SK-N-SH (cell line): ENCODE measurements at regions not wholly inside any gene's neighbourhood (a gene's known extent, or its start where the extent isn't known, plus 50 kb on each side); places are given as distances from the start of the nearest gene placed in this dataset.
"Not testable (repeated sequence)": the region's sequence is repeated elsewhere in the genome, so short reads cannot be mapped to it uniquely, and the experiment has no call there.

Source experiments
- CTCF ChIA-PET: fragments of 300-600, 350-600 bp; formaldehyde crosslinking; extraction: SDS; loops from one replicate; lab custom pipeline; 2021; lab: Yijun Ruan, JAX
- POLR2A ChIA-PET: fragments of 350-600 bp; sonication (Branson Sonifier 250); formaldehyde crosslinking; extraction: SDS; loops from one replicate; lab custom pipeline; 2020; ENCODE audit warnings: antibody characterized with exemption, inconsistent platforms; lab: Yijun Ruan, JAX
- DNase-seq: peaks from one replicate; pipeline ENCODE4 v3.0.0; 2012
- H2AFZ ChIP-seq: fragments of 200-600 bp; sonication (generic); 2 replicates; pipeline ENCODE4 v1.8.1; 2016; ENCODE audit warnings: antibody characterized with exemption, mild to moderate bottlenecking, low read depth
- H3F3A ChIP-seq: fragments of 200-600 bp; sonication (generic); replicated peaks from 2 replicates; pipeline ENCODE3; 2016; ENCODE audit warnings: antibody characterized with exemption, mild to moderate bottlenecking; ENCODE audit not compliant: insufficient read depth
- H3K27ac ChIP-seq, 2 experiments: fragments of 200-500 bp in 1 of 2; fragments of 200-600 bp in 1 of 2; sonication (Bioruptor generic) in 1 of 2; sonication (generic), shearing (Covaris generic) in 1 of 2; 2 replicates each; pipeline versions ENCODE4 v1.5.1 to v1.6.1; 2014 to 2016; ENCODE audit warnings: low read depth in 2 of 2, inconsistent platforms in 1 of 2, low read length in 1 of 2, mild to moderate bottlenecking in 1 of 2, mixed read lengths in 1 of 2
- H3K27me3 ChIP-seq: fragments of 200-600 bp; sonication (generic), shearing (Covaris generic); 2 replicates; pipeline ENCODE4 v1.6.1; 2016; ENCODE audit warnings: mixed run types; ENCODE audit not compliant: insufficient read depth
- H3K36me3 ChIP-seq, 2 experiments: fragments of 200-500 bp in 1 of 2; fragments of 200-600 bp in 1 of 2; sonication (Bioruptor generic) in 1 of 2; sonication (generic) in 1 of 2; replicated peaks in 1 of 2; 2 replicates each; pipeline versions ENCODE3 to v1.5.1; 2014 to 2016; ENCODE audit warnings: low read length in 1 of 2, mild to moderate bottlenecking in 1 of 2; ENCODE audit not compliant: insufficient read depth in 2 of 2, control insufficient read depth in 1 of 2
- H3K4me1 ChIP-seq, 2 experiments: fragments of 200-500 bp in 1 of 2; fragments of 200-600 bp in 1 of 2; sonication (Bioruptor generic) in 1 of 2; sonication (generic), shearing (Covaris generic) in 1 of 2; 2 replicates each; pipeline versions ENCODE4 v1.5.1 to v1.6.1; 2014 to 2016; ENCODE audit warnings: low read depth in 1 of 2, low read length in 1 of 2, mixed run types in 1 of 2; ENCODE audit not compliant: insufficient read depth in 2 of 2, control insufficient read depth in 1 of 2
- H3K4me2 ChIP-seq: fragments of 200-600 bp; sonication (generic), shearing (Covaris generic); 2 replicates; pipeline ENCODE4 v1.6.1; 2017; ENCODE audit warnings: mixed run types
- H3K4me3 ChIP-seq, 2 experiments: fragments of 200-500 bp in 1 of 2; fragments of 200-600 bp in 1 of 2; sonication (Bioruptor generic) in 1 of 2; sonication (generic), shearing (Covaris generic) in 1 of 2; 2 replicates each; pipeline versions ENCODE4 v1.5.1 to v1.8.1; 2014 to 2016; ENCODE audit warnings: low read depth in 2 of 2, inconsistent platforms in 1 of 2, low read length in 1 of 2, mild to moderate bottlenecking in 1 of 2, mixed read lengths in 1 of 2, moderate library complexity in 1 of 2
- H3K79me2 ChIP-seq: fragments of 200-600 bp; sonication (generic); 2 replicates; pipeline ENCODE4 v1.8.1; 2017; ENCODE audit warnings: mild to moderate bottlenecking; ENCODE audit not compliant: insufficient read depth
- H3K9ac ChIP-seq: fragments of 200-600 bp; sonication (generic); 2 replicates; pipeline ENCODE4 v1.6.1; 2017; ENCODE audit warnings: mixed run types
- H3K9me2 ChIP-seq: fragments of 200-600 bp; sonication (generic); 2 replicates; pipeline ENCODE4 v1.6.1; 2017; ENCODE audit warnings: mixed run types
- H3K9me3 ChIP-seq: fragments of 200-600 bp; sonication (generic); 2 replicates; pipeline ENCODE4 v1.6.1; 2017; ENCODE audit warnings: mixed run types, mild to moderate bottlenecking, moderate library complexity
- H4K20me1 ChIP-seq: fragments of 200-600 bp; sonication (generic); 2 replicates; pipeline ENCODE4 v1.6.1; 2017; ENCODE audit warnings: mild to moderate bottlenecking, mixed run types; ENCODE audit not compliant: insufficient read depth
- CHD2 ChIP-seq: fragments of 150-350 bp; IDR thresholded peaks from 2 replicates; pipeline ENCODE4 v1.6.1; 2018; ENCODE audit warnings: low read length; ENCODE audit not compliant: partially characterized antibody
- CTCF ChIP-seq: fragments of 200-600 bp; sonication (generic); IDR thresholded peaks from 2 replicates; pipeline ENCODE4 v1.6.1; 2017; ENCODE audit warnings: antibody characterized with exemption, mild to moderate bottlenecking, moderate library complexity
- EZH2phosphoT487 ChIP-seq: fragments of 200-600 bp; sonication (generic); IDR thresholded peaks from 2 replicates; pipeline ENCODE4 v1.6.1; 2017; ENCODE audit warnings: low read depth, mixed run types, mild to moderate bottlenecking, antibody characterized with exemption, moderate library complexity, borderline replicate concordance
- FOXJ3 ChIP-seq: sonication (generic); formaldehyde crosslinking; IDR thresholded peaks from 2 replicates; pipeline ENCODE4 v1.5.1; 2020; ENCODE audit warnings: mild to moderate bottlenecking, missing genetic modification reagents
- FOXM1 ChIP-seq: IDR thresholded peaks from 2 replicates; pipeline ENCODE4 v1.4.0; 2012; ENCODE audit warnings: low read depth, mild to moderate bottlenecking
- GATA2 ChIP-seq: sonication (generic); formaldehyde crosslinking; IDR thresholded peaks from 2 replicates; pipeline ENCODE4 v1.5.0; 2020; ENCODE audit warnings: mild to moderate bottlenecking, missing genetic modification reagents
- NRF1 ChIP-seq: IDR thresholded peaks from 2 replicates; pipeline ENCODE4 v1.6.1; 2012; ENCODE audit warnings: low read depth, mild to moderate bottlenecking, low read length
- TAF1 ChIP-seq: IDR thresholded peaks from 2 replicates; pipeline ENCODE4 v1.6.1; 2012; ENCODE audit warnings: low read depth, mild to moderate bottlenecking, low read length, moderate library complexity, borderline replicate concordance
- TCF12 ChIP-seq: IDR thresholded peaks from 2 replicates; pipeline ENCODE4 v1.4.0; 2012
- USF1 ChIP-seq: IDR thresholded peaks from 2 replicates; pipeline ENCODE4 v1.4.0; 2012; ENCODE audit warnings: low read depth, borderline replicate concordance
- YY1 ChIP-seq: IDR thresholded peaks from 2 replicates; pipeline ENCODE4 v1.4.0; 2012; ENCODE audit warnings: low read depth, mild to moderate bottlenecking
- ZBTB33 ChIP-seq: IDR thresholded peaks from 2 replicates; pipeline ENCODE4 v1.4.0; 2012; ENCODE audit warnings: low read depth, borderline replicate concordance
- WGBS: methylation state at CpG from one replicate; pipeline ENCODE4 v1.1.6; 2017; ENCODE audit warnings: low lambda C conversion rate; 5-methylcytosine and 5-hydroxymethylcytosine counted together

GRCh38 chr10:71905164-71905563 is 54.1 kb upstream of the PSAP start (continued):
- TF ChIP-seq CTCF (no peak), EZH2phosphoT487 (no peak), YY1 (no peak), FOXJ3 (CRISPR knock-in tag) (no peak), NRF1 (no peak), FOXM1 (no peak), CHD2 (no peak), TAF1 (no peak), ZBTB33 (no peak), USF1 (no peak), GATA2 (CRISPR knock-in tag) (no peak), TCF12 (no peak)

- H3K27ac ChIP-seq, H2AFZ ChIP-seq, H3K9me3 ChIP-seq, H3K4me2 ChIP-seq, H4K20me1 ChIP-seq, DNase-seq, H3K4me3 ChIP-seq, H3K9me2 ChIP-seq, H3F3A ChIP-seq, H3K9ac ChIP-seq, H3K79me2 ChIP-seq, H3K27me3 ChIP-seq, H3K36me3 ChIP-seq, H3K4me1 ChIP-seq: not testable (repeated sequence)
- ChIA-PET CTCF (interaction anchor here (0.8 to 3.4 kb wide), 4 partner anchors 7 to 145 kb away, joined by 3 to 28 read pairs (median 6); no protein-coding TSS in a partner anchor), POLR2A (interaction anchor here (1.3 kb wide), 1 partner anchor 60 kb away, joined by 4 read pairs; the partner anchor contains the start of gene CHST3)
- WGBS: 77% methylated on average over 13 of the region's 13 CpGs
Observed at GRCh38 chr10:71903636-71904250, 52.7 kb upstream of the PSAP start.
